SK-N-MC (cell line): ENCODE measurements at regions not wholly inside any gene's neighbourhood (a gene's known extent, or its start where the extent isn't known, plus 50 kb on each side); places are given as distances from the start of the nearest gene placed in this dataset.

Source experiments
- DNase-seq: peaks from one replicate; pipeline ENCODE4 v3.0.0-alpha.2; 2011; ENCODE audit warnings: low read depth, low spot score
- H3K27ac ChIP-seq: fragments of 200-600 bp; sonication (generic); 2 replicates; pipeline ENCODE4 v1.5.1; 2016; ENCODE audit warnings: mixed run types
- H3K36me3 ChIP-seq: fragments of 200-600 bp; sonication (generic); 2 replicates; pipeline ENCODE4 v1.6.1; 2017; ENCODE audit warnings: antibody characterized with exemption, low read length, mixed read lengths; ENCODE audit not compliant: insufficient read depth
- H3K4me3 ChIP-seq: fragments of 200-600 bp; sonication (generic); 2 replicates; pipeline ENCODE4 v1.5.1; 2016
- H3K9ac ChIP-seq: fragments of 200-600 bp; sonication (generic); 2 replicates; pipeline ENCODE4 v1.8.0; 2017; ENCODE audit warnings: mixed run types, mixed read lengths; ENCODE audit not compliant: insufficient read length
- H3K9me3 ChIP-seq: fragments of 200-600 bp; sonication (generic); 2 replicates; pipeline ENCODE4 v1.6.1; 2017; ENCODE audit warnings: low read depth, mild to moderate bottlenecking, antibody characterized with exemption, low read length, moderate library complexity, mixed read lengths
- EZH2 ChIP-seq: fragments of 200-600 bp; sonication (generic); IDR thresholded peaks from one replicate; pipeline ENCODE4 v1.6.1; 2017; ENCODE audit warnings: antibody characterized with exemption
- FOXP2 ChIP-seq: optimal IDR thresholded peaks from 2 replicates; pipeline ENCODE3; 2011; ENCODE audit warnings: mild to moderate bottlenecking, moderate library complexity; ENCODE audit not compliant: insufficient read depth; ENCODE audit errors: extremely low read length, control extremely low read depth
- POLR2AphosphoS5 ChIP-seq: IDR thresholded peaks from 2 replicates; pipeline ENCODE4 v1.6.1; 2012; ENCODE audit warnings: mild to moderate bottlenecking, low read depth, low read length, borderline replicate concordance

DNA sequence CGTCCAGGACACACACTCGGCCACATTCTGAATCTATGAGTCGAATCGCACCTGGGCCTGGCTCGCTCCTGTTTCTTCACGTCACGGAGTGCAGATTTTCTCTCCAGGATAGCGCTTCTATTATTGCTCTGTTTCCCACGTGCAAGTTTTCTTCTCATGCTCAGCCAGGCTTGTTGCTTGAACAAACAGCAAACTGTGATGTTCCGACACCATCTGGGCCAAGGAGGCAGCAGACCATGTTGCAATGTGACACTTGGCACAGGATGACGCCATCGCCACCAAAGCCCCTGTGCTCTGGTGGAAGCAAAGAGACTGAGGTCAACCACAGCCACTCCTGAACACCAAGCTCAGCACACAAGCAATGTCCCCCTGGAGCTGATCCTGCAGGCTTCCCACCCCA, 507.1 kb upstream of the ADARB2 start:
- Histone ChIP-seq H3K9ac (no peak overlapping the region), H3K9me3 (no peaks in the 10 kb centered on the region), H3K4me3 (no peak overlapping the region), H3K36me3 (no peaks in the 10 kb centered on the region), H3K27ac (no peak overlapping the region)
- TF ChIP-seq POLR2AphosphoS5 = no peak
- no peak for TF ChIP-seq FOXP2
- no peak for TF ChIP-seq EZH2
- DNase-seq = no peak

DNA sequence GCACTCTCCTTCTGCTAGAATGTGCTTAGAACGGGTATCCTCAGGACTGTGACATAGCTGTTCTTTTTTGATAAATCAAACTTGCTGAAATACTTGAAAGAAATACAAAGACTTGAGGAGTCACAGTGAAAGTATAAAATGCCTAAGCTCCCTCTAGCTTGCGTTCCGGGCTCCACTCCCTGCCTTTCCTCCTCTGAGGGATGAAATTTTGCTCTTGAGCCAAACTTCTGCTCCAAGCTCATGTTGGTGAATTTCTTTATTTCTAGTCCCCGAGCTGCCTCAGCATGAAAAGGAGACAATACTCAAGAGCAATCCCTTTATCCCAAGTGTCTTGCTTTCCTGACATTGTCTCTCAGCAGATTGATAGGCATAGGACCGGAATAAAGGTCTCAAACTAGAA, 499.6 kb upstream of the ADARB2 start:
- Histone ChIP-seq H3K4me3 (no peak overlapping the region), H3K27ac (no peak overlapping the region), H3K36me3 (no peaks in the 10 kb centered on the region), H3K9me3 (no peaks in the 10 kb centered on the region), H3K9ac (no peak overlapping the region)
- DNase-seq = no peak
- TF ChIP-seq EZH2 (no peak), POLR2AphosphoS5 (no peak), FOXP2 (no peak)

DNA sequence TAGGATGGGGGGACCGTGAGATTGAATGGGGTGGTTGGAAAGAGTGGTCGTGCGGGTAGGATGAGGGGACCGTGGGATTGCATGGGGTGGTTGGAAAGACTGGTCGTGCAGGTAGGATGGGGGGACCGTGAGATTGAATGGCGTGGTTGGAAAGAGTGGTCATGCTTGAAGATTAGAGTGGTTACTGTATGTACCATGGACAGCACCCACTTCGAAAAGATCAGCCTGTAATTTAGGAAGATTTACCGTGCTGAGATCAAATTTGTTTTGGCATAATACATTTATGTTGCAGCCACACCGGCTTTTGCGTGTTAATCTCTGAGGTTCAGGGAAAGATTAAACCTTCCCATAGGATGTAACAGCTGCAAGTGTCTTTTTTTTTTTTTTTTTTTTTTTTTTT, 495.2 kb upstream of the ADARB2 start:
- Histone ChIP-seq H3K27ac (no peak overlapping the region), H3K36me3 (no peaks in the 10 kb centered on the region), H3K9ac (no peak overlapping the region), H3K9me3 (no peaks in the 10 kb centered on the region), H3K4me3 (no peak overlapping the region)
- DNase-seq = no peak
- no peak for TF ChIP-seq POLR2AphosphoS5
- TF ChIP-seq FOXP2 = no peak
- TF ChIP-seq EZH2 = no peak

DNA sequence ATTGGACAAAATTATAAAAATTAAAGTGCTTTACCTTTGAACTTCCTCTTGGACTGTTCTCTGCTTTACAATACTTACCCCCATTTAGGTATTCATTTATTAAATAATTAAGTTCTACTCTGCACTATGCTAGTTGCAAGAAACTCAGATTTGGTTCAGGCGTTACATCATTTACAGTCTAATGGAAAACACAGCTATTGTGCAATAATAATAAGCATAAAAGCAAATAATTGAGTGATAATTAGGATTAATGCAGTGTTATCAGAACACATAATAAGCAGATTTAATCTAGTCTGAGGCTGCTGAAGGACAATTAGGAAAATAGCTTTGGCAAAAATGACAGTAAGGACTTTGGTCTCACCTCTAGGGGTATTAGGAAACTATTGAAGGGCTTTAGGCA, 493.2 kb upstream of the ADARB2 start:
- Histone ChIP-seq H3K9me3 (no peaks in the 10 kb centered on the region), H3K36me3 (no peaks in the 10 kb centered on the region), H3K27ac (no peak overlapping the region), H3K4me3 (no peak overlapping the region), H3K9ac (no peak overlapping the region)
- TF ChIP-seq EZH2 (no peak), POLR2AphosphoS5 (no peak), FOXP2 (no peak)
- no peak for DNase-seq

DNA sequence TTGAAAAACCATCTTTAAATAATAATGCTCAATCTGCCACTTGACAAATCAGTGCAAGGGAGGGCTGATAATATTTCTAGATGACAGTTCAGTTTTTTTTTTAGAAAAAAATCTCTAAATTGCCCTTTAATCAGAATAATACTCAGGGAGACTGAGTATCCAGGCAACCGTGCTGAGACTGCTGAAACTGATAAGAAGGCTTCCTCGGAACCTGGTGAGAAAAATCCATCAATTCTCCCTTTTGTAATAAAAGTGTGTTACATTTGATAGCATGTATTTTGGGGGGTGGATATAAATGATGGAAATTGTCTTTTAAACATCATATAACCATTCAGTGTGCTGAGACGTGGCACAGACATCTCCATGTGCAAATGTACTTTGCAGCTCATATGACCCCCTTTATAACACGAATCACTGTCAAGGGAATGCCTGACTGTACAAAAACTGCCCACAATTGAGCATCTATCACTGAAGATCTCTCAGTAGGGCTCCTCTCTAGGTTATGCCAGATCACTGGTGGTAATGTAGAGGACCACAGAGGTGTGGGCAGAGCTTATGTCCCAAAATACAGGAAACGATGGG, 491.1 kb upstream of the ADARB2 start:
- Histone ChIP-seq H3K9ac (no peak overlapping the region), H3K4me3 (no peak overlapping the region)

DNA sequence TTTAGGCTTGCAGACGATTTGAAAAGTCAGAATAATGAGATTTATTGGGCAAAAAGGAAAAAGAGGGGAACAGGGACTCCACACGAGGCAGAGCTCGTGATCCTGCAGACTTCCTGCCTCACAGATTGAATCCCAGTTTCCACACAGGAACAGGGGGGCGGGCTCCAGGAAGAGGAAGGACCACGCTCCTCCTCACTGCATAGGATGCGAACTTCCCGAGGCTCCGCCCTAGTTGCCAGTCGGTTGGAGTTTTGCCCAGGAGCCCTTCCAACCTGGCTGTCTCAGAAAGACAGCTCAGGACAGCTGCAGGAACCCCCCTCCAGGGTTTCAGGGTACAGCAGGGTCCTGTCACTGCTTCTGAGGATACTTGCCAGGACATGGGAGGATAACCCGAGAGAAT, 488.3 kb upstream of the ADARB2 start:
- H3K4me3 ChIP-seq = no peak overlapping the region
- no peak overlapping the region for H3K27ac ChIP-seq
- H3K9ac ChIP-seq = no peak overlapping the region
- H3K36me3 ChIP-seq = no peaks in the 10 kb centered on the region
- TF ChIP-seq FOXP2 = no peak
- no peak for TF ChIP-seq POLR2AphosphoS5
- TF ChIP-seq EZH2 = no peak
- DNase-seq = no peak
- H3K9me3 ChIP-seq = no peaks in the 10 kb centered on the region

More for the DNA sequence above, 491.1 kb upstream of the ADARB2 start:
- Histone ChIP-seq H3K36me3 (no peaks in the 10 kb centered on the region), H3K9me3 (no peaks in the 10 kb centered on the region), H3K27ac (no peak overlapping the region)
- TF ChIP-seq POLR2AphosphoS5 = no peak
- no peak for TF ChIP-seq EZH2
- no peak for TF ChIP-seq FOXP2
- no peak for DNase-seq

DNA sequence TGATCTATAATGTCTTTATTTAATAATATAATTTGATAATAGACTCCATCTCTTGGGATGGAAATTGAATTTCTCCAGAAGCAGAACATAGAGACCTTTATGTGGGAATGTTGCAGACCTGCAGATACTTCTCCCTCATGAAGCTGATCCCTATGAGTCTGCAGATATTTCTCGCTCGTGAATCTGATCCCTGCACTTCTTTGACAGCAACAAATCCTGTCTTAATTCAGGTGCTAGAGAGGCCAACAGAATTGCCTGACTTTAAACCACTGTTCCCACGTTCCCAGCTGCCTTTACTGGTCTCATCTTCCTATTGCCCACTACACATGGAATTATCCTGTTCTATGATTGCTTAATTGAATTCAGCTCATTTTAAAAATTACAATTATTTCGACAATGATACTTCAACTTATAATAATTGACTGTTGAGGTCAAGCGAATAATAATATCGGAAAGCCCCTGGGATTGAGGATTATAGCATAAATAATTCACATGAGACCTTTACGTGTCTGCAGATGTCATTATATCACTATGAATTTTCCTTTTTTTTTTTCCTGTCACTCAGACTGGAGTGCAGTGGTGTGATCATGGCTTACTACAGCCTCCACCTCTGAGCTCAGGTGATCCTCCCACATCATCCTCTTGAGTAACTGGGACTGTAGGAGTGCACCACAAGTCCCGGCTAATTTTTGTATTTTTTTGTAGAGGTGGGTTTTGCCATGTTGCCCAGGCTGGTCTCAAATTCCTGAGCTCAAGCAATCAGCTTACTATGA, 486.4 kb upstream of the ADARB2 start:
- Histone ChIP-seq H3K9ac (no peak overlapping the region), H3K9me3 (no peaks in the 10 kb centered on the region), H3K27ac (no peak overlapping the region), H3K4me3 (no peak overlapping the region), H3K36me3 (no peaks in the 10 kb centered on the region)
- DNase-seq = no peak
- no peak for TF ChIP-seq POLR2AphosphoS5
- TF ChIP-seq EZH2 = no peak
- no peak for TF ChIP-seq FOXP2

DNA sequence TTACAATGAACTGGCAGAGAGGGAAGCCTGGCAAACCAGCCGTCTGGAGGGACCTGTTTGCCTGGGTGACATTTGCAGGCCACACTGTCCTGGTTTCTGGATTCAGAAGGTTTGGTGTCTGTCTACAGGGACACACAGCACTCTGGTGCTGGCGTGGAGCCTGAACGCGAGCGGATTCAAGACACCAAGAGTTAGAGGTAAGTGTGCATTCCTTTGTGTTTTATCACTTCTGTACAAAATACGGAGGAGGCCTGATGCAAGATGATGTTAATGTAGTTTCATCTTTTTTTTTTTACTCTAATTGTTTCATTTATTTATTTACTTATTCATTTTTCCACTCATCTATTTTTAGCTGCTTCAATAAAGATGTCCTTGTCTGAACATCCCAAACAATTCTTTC, 485.3 kb upstream of the ADARB2 start:
- H3K9me3 ChIP-seq = no peaks in the 10 kb centered on the region
- H3K9ac ChIP-seq = no peak overlapping the region
- no peak for DNase-seq
- H3K36me3 ChIP-seq = no peaks in the 10 kb centered on the region
- no peak overlapping the region for H3K4me3 ChIP-seq
- H3K27ac ChIP-seq = no peak overlapping the region
- no peak for TF ChIP-seq FOXP2
- TF ChIP-seq POLR2AphosphoS5 = no peak
- TF ChIP-seq EZH2 = no peak

DNA sequence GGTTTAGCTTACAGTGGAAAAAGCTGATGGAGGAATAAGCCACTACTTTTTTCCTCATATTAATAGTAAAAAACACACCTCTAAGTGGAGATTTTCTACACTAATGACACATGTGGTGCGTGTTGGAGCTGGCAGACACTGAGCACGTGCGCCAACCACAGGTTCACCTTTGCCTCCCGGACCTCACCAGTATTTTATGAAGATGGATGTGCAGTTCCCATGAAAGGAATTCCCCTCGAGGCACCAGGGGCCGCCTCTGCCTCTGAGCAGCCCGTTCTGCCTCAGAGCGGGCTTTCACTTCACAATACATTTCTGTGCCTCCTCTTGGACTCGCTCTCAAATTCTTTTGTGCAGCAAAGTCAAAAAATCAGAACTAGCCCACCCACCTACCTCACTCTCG, 477.5 kb upstream of the ADARB2 start:
- no peaks in the 10 kb centered on the region for H3K36me3 ChIP-seq
- H3K4me3 ChIP-seq = no peak overlapping the region
- no peak overlapping the region for H3K9ac ChIP-seq
- DNase-seq = no peak
- H3K9me3 ChIP-seq = no peaks in the 10 kb centered on the region
- no peak for TF ChIP-seq FOXP2
- TF ChIP-seq EZH2 = no peak
- no peak for TF ChIP-seq POLR2AphosphoS5
- no peak overlapping the region for H3K27ac ChIP-seq
